Mucosa of rectum (tissue), 2 donors: ENCODE measurements at regions not wholly inside any gene's neighbourhood (a gene's known extent, or its start where the extent isn't known, plus 50 kb on each side); places are given as distances from the start of the nearest gene placed in this dataset.
"Not testable (repeated sequence)": the region's sequence is repeated elsewhere in the genome, so short reads cannot be mapped to it uniquely, and the experiment has no call there.

ENCODE experiments used
- H3K27ac ChIP-seq, 2 donors: one replicate each; pipeline ENCODE4 v1.7.0; 2013; ENCODE audit warnings: inconsistent platforms in 2 of 2, low read depth in 2 of 2, low read length in 2 of 2
- H3K27me3 ChIP-seq, 2 donors: one replicate each; pipeline ENCODE4 v1.7.0; 2013; ENCODE audit warnings: low read length in 2 of 2; ENCODE audit not compliant: control insufficient read depth in 2 of 2, insufficient read depth in 2 of 2
- H3K36me3 ChIP-seq, 2 donors: one replicate each; pipeline ENCODE4 v1.7.0; 2013; ENCODE audit warnings: low read length in 2 of 2; ENCODE audit not compliant: control insufficient read depth in 2 of 2, insufficient read depth in 2 of 2
- H3K4me1 ChIP-seq, 2 donors: one replicate each; pipeline ENCODE4 v1.7.0; 2013; ENCODE audit warnings: low read length in 2 of 2, mild to moderate bottlenecking in 1 of 2; ENCODE audit not compliant: control insufficient read depth in 2 of 2, insufficient read depth in 2 of 2
- H3K4me3 ChIP-seq, 2 donors: one replicate each; pipeline ENCODE4 v1.7.0; 2013; ENCODE audit warnings: low read length in 2 of 2
- H3K9ac ChIP-seq, 2 donors: one replicate each; pipeline ENCODE4 v1.7.0; 2013; ENCODE audit warnings: low read length in 2 of 2, low read depth in 1 of 2, mild to moderate bottlenecking in 1 of 2
- H3K9me3 ChIP-seq, 2 donors: one replicate each; pipeline ENCODE4 v1.7.0; 2013; ENCODE audit warnings: low read length in 2 of 2; ENCODE audit not compliant: control insufficient read depth in 2 of 2
- donor health status: healthy.
- donor health status: Normal muscosa, but diverticular disease.

- Histone ChIP-seq H3K9me3 (no peaks in the 10 kb centered on the region), H3K27me3 (no peaks in the 10 kb centered on the region), H3K27ac (no peak overlapping the region), H3K9ac (no peak overlapping the region), H3K4me3 (no peak overlapping the region), H3K36me3 (no peaks in the 10 kb centered on the region), H3K4me1 (no peaks in the 10 kb centered on the region)
These were observed 312.1 kb upstream of the ARHGEF26 start for GRCh38 chr3:153809097-153809496.

DNA sequence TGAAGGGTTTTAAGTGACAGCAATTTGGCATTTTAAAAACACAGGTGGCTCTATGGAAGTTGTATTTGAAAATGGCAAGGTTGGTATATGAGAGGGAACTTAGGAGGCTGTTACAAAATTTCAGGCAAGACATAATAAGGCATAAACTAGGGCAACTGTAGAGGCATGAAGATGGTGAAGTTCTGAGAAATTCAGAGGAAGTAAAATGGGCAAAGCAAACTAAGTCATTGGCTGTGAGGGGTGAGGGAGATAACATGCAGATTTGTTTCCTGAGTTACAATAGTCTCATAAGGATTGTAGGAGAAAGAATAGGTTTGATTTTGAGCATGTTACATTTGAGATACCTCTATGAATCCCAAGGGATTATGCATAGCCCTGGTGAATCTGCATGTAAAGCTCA, 302.9 kb upstream of the ARHGEF26 start:
- H3K4me3 ChIP-seq = no peak overlapping the region
- no peak overlapping the region for H3K27ac ChIP-seq
- no peaks in the 10 kb centered on the region for H3K27me3 ChIP-seq
- H3K36me3 ChIP-seq = no peaks in the 10 kb centered on the region
- H3K4me1 ChIP-seq = no peaks in the 10 kb centered on the region
- H3K9ac ChIP-seq = no peak overlapping the region
- H3K9me3 ChIP-seq = no peaks in the 10 kb centered on the region

- no peak overlapping the region for H3K27ac ChIP-seq
- H3K4me3 ChIP-seq = no peak overlapping the region
- H3K9me3 ChIP-seq = no peaks in the 10 kb centered on the region
- H3K9ac ChIP-seq = no peak overlapping the region
- H3K36me3 ChIP-seq = no peaks in the 10 kb centered on the region
- no peaks in the 10 kb centered on the region for H3K4me1 ChIP-seq
- H3K27me3 ChIP-seq = no peaks in the 10 kb centered on the region
These were observed 301.2 kb upstream of the ARHGEF26 start for GRCh38 chr3:153820035-153820434.

DNA sequence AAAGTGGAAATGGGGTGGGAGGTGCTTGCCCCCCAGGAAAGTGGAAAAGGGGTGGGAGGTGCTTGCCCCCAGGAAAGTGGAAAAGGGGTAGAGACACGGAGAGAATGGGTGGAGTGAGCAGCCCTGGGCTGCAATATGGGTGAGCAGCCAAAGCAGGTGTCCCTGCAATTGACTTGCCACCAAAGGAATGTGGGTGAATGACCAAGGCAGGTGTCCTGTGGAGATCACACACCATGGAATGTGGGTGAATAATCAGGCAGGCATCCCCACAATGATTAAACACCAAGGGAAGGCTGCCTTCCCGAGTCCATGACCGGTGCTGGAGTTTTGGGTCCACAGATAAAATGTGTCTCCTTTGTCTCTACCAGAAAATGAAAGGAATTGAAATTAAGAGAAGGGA, 292.8 kb upstream of the ARHGEF26 start:
- H3K36me3 ChIP-seq, H3K9me3 ChIP-seq, H3K4me1 ChIP-seq, H3K4me3 ChIP-seq, H3K27me3 ChIP-seq, H3K9ac ChIP-seq, H3K27ac ChIP-seq: not testable (repeated sequence)

DNA sequence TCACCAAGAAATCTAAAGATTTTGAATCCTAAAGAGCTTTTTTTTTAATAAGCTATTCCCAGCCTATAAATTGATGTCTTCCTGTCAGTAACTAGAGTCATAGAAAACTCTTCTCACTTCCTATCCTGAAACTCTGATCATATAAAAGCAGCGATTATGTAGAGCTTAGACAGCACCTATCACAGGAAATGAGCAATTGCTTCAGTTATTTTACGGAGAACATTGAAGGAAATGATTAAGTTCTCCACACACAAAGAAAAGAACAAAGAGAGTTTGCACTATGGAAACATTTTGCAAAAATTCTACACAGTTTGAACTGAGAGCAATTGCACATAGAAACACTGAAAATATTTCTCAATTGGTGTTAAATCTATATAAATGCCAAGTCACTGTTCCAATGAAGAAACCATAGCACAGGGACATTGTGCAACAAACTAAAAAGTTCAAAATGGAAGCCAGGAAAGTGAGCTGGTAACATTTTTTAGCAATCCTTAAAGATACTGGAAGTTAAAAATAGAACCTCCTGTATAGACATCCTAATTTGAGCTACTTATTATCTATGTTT, 291.5 kb upstream of the ARHGEF26 start:
- Histone ChIP-seq H3K4me3 (no peak overlapping the region), H3K27ac (no peak overlapping the region), H3K27me3 (no peaks in the 10 kb centered on the region), H3K36me3 (no peaks in the 10 kb centered on the region), H3K9me3 (no peaks in the 10 kb centered on the region), H3K9ac (no peak overlapping the region), H3K4me1 (no peaks in the 10 kb centered on the region)

DNA sequence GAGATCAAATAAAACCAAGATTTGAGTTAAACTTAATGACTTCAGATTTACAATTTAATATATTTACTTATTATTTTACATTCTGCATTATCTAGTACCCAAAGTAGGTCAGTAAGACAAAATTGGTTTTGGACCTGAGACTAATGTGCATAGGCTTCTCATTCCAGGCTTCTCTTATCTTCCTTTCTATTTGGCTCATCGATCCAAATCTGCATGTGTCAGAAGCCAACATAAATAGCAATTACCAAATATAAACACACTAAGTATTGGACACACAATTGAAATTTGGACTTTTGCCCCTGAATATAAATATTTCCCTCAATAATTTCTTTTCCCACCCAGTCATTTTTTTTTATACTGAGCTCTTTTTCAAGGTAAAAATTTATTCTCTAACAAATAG, 290.6 kb upstream of the ARHGEF26 start:
- no peak overlapping the region for H3K27ac ChIP-seq
- no peaks in the 10 kb centered on the region for H3K27me3 ChIP-seq
- H3K4me1 ChIP-seq = no peaks in the 10 kb centered on the region
- no peak overlapping the region for H3K4me3 ChIP-seq
- no peak overlapping the region for H3K9ac ChIP-seq
- no peaks in the 10 kb centered on the region for H3K36me3 ChIP-seq
- H3K9me3 ChIP-seq = no peaks in the 10 kb centered on the region

- no peak overlapping the region for H3K4me3 ChIP-seq
- H3K4me1 ChIP-seq = no peaks in the 10 kb centered on the region
These were observed 285.6 kb upstream of the ARHGEF26 start for GRCh38 chr3:153835540-153835939.

DNA sequence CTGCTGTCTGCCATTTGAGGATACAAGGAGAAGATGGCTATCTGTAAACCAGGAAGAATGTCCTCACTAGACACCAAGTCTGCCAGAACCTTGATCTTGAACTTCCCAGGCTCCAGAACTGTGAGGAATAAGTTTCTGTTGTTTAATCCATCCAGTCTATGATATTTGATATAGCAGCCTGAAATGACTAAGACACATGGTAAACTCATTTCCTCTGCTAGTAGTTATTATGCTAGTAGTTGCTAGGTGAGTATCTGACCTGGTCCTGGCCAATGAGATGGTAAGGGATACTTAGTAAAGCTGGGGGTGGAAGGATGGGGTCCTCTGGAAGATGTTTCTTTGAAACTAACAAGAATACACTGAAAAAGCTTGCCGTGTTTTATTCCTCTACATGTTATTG, 280.7 kb upstream of the ARHGEF26 start:
- H3K4me3 ChIP-seq = no peak overlapping the region
- no peaks in the 10 kb centered on the region for H3K4me1 ChIP-seq
- H3K9ac ChIP-seq = no peak overlapping the region
- no peaks in the 10 kb centered on the region for H3K27me3 ChIP-seq
- H3K9me3 ChIP-seq = no peaks in the 10 kb centered on the region
- no peaks in the 10 kb centered on the region for H3K36me3 ChIP-seq
- no peak overlapping the region for H3K27ac ChIP-seq

More at GRCh38 chr3:153835540-153835939, 285.6 kb upstream of the ARHGEF26 start:
- Histone ChIP-seq H3K27ac (no peak overlapping the region), H3K9ac (no peak overlapping the region), H3K9me3 (no peaks in the 10 kb centered on the region), H3K36me3 (no peaks in the 10 kb centered on the region), H3K27me3 (no peaks in the 10 kb centered on the region)

GRCh38 chr3:153843994-153844393, 277.2 kb upstream of the ARHGEF26 start:
- Histone ChIP-seq H3K36me3 (no peaks in the 10 kb centered on the region), H3K4me3 (no peak overlapping the region), H3K9me3 (no peaks in the 10 kb centered on the region), H3K9ac (no peak overlapping the region), H3K4me1 (no peaks in the 10 kb centered on the region), H3K27ac (no peak overlapping the region), H3K27me3 (no peaks in the 10 kb centered on the region)

DNA sequence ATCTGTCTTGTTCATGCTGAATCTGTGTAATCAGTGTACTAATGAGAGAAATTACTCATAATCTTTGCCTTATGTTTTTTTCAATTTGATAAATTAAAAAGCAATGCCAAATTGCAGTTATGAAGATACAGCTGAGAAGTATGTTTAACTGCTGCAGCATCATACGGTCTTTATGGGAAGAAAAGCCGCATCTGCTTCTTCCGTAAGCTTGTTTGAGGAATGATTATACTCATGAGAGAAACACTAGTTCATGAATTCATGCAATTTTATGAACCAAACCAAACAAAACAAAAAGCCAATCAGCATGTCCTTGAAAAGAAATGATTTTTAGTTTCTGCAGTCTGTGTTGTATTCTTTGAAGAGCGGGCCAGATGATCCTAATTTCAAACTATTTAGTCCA, 275.9 kb upstream of the ARHGEF26 start:
- H3K36me3 ChIP-seq = no peaks in the 10 kb centered on the region
- H3K4me1 ChIP-seq = no peaks in the 10 kb centered on the region
- no peaks in the 10 kb centered on the region for H3K9me3 ChIP-seq
- no peak overlapping the region for H3K9ac ChIP-seq
- no peak overlapping the region for H3K4me3 ChIP-seq
- H3K27ac ChIP-seq = no peak overlapping the region
- no peaks in the 10 kb centered on the region for H3K27me3 ChIP-seq

- no peaks in the 10 kb centered on the region for H3K4me1 ChIP-seq
- H3K9ac ChIP-seq = no peak overlapping the region
- no peak overlapping the region for H3K27ac ChIP-seq
- H3K36me3 ChIP-seq = no peaks in the 10 kb centered on the region
- no peaks in the 10 kb centered on the region for H3K9me3 ChIP-seq
- no peaks in the 10 kb centered on the region for H3K27me3 ChIP-seq
- no peak overlapping the region for H3K4me3 ChIP-seq
These were observed 272.5 kb upstream of the ARHGEF26 start for GRCh38 chr3:153848702-153849101.
